Right ventricle myocardium superior (tissue), 1 donor: ENCODE measurements at regions not wholly inside any gene's neighbourhood (a gene's known extent, or its start where the extent isn't known, plus 50 kb on each side); places are given as distances from the start of the nearest gene placed in this dataset.

Source experiments
- ATAC-seq: fragments of 200-7000 bp; cut with Tn5 transposase; one replicate; pipeline ENCODE4 v1.9.1; 2020; ENCODE audit warnings: mild to moderate bottlenecking; ENCODE audit not compliant: poor library complexity
- DNase-seq: peaks from one replicate; pipeline ENCODE4 v3.0.0-alpha.2; 2020
- intact Hi-C: fragments of 100-400 bp; cut with DNase I; formaldehyde crosslinking; loops from one replicate; pipeline ENCODE4 v1.11.2; 2022
- donor health status: DM: no; HTN: yes; CAD: no; lungs with severe emphysema.

DNA sequence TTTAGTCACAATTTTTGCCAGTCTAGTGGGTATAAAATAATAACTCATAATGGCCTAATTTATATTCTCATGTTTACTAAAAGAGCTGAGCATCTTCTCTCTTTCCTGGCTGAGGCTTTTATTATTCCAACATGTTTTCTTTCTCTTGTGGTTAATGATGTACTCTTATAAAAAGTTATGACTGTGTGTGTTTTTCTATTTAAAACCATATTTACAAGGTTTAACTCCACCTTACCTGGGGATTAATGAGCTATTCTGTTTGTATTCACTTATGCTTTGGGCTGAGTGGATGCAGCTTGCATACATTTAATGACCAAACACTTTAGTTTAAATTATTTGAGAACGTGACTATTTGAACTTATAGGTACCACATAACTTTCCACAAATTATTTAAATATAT is 1365.7 kb upstream of the SLC10A2 start:
- ATAC-seq (no peak), DNase-seq (no peak)
- intact Hi-C loops = no loop called here

DNA sequence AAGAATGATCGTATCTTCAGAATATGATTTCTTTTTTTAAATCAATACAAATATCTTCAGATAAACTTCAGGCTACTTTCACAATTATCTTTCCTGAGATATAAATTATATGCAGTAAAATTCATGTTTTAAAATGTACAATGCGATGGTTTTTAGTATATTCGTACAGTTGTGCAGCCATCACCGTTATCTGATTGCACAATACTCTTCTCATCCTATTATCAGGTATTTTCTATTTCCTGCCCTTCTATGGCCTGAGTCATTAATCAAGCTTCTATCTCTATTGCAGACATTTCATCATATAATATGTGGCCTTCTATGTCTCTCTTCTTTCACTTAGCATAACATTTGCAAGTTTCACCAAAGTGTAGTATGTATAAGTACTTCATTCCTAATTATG is 1360.2 kb upstream of the SLC10A2 start:
- intact Hi-C loops = no loop called here
- ATAC-seq (no peak), DNase-seq (no peak)

DNA sequence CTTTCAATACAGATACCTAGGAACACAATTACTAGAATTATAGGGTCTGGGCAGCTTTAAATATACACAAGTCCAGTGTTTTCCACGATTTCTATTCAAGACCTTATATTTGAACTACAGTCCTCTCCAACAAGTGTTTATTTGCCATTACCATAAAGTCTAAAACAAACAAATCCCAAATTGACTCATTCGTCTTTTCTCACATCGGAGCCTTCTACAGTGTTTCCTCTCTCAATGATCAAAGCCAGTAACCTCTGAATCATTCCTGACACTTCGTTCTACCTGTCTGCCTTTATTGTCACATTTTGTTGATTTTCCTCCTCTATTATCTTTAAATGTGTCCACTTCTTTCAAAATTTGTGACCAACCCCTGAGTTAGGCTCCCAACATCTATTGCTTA is 1356.5 kb upstream of the SLC10A2 start:
- ATAC-seq (no peak), DNase-seq (no peak)
- intact Hi-C loops = no loop called here

DNA sequence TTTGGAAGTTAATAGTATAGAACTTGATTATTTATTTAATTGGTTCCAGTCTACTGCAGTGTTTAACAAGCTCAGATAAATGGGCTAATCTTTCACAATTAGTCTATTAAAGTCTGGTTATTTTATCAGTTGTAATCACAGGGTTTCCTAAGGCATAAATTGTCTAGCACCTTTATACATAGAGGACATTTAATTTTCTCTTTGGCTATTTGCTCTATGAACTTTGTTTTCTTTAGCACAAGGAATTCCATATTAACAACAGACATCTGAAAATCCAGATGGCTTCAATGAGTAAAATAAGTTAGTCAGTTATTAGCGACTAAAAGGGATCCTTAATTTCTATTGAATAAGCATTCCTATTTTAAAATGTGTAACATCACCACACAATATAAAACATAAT is 1350.8 kb upstream of the SLC10A2 start:
- intact Hi-C loops = no loop called here
- DNase-seq = no peak
- ATAC-seq = no peak

DNA sequence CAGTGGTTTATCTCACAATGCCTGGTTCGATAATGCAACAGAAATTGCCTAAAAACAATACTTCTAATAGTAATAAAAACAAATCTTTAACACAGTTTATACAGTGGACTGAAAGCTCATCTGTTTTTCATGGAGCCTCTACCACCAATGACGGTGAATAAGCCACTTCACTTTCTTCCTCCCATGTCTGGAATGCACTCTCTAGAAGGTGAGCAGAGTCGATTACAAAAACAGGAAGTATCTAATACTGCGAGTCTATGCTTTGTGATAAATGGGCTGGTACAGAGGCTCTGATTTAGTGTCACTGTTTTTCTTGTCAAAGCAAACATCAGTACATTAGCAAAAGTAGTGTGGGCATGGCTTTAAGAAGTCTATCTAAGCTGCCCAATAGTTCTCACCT is 1348.6 kb upstream of the SLC10A2 start:
- ATAC-seq (no peak), DNase-seq (no peak)
- intact Hi-C loops = no loop called here

DNA sequence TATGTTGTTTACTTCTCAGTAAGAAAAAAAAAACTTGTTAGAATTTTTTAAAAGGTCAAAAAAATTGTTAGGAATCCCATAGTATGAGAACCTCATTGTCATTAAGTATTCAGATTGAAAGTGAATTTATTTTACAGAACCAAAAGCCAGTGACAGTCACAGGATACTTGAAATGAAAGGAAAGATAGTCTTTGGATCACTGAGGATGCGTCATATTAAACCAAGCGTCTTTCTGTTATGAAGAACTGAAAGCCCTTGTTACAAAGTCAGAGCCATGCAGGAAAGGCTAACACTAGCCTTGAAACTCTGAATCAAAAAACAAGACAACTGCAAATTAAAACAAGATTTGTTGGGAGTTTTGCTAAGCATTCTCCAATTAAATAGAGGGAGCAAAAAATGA is 1348.0 kb upstream of the SLC10A2 start:
- no peak for ATAC-seq
- intact Hi-C loops = no loop called here

DNA sequence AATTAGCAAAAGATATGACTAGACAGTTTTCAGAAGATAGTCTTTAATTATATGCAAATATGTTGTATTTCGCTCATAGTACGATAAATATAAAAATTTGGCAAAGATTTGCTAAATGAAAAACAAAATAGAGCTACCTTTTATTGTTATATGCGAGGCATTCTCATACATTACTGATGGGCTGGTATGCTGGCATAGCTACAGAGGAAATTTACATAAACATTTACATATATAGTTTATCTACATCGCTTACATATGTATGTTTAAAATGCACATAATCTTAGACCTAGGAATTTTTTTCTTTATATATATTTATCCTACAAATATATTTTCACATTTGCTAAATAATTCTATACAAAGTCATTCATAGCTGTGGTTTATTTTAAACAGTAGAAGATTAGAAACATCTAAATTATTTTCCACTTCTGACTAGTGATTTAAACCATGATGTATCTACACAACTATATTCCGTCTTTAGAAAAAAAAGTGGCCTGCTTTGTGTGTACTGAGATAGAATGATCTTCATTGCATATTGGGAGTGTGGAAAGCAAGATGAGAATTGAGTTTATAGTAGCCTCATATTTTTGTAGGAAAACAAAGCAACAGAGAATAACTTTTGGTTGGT is 1345.0 kb upstream of the SLC10A2 start:
- DNase-seq (no peak), ATAC-seq (no peak)
- intact Hi-C loops = no loop called here

More for the DNA sequence above, 1348.0 kb upstream of the SLC10A2 start:
- DNase-seq = no peak

DNA sequence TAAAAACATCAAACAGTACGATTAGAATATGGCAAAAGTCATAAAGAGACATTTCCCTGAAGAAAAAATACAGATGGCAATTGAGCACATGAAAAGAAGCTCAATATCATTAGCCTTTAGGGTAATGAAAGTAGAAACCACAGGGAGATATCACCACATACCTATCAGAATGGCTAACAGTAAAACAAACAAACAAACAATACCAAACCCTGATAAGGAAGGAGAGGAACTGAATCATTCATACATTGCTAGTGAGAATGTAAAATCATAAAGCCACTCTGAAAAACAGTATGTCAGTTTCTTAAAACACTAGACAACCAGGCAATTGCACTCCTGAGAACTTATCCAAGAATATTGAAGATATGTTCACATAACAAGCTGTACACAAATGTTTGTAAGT is 1342.5 kb upstream of the SLC10A2 start:
- no peak for ATAC-seq

DNA sequence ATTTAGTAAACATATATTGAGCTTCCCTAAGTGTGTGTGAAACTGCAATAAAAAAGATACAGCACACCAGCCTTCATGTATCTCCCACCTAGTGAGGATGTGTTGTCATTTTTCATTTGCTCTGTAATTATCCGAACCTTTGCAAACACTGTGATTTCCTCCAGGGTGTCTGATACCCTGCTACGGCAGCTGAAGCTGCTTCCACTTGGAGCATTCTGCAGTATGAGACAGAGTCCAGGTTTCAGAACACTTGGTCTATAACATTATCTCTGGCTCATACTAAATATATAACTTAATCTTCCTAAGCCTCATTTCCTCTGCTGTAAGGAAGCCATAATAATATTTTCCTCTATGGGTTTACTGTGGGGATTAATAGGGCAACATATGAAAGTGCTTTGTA is 1338.1 kb upstream of the SLC10A2 start:
- DNase-seq (no peak), ATAC-seq (no peak)
- intact Hi-C loops = no loop called here

More for the DNA sequence above, 1342.5 kb upstream of the SLC10A2 start:
- DNase-seq = no peak
- intact Hi-C loops = no loop called here

DNA sequence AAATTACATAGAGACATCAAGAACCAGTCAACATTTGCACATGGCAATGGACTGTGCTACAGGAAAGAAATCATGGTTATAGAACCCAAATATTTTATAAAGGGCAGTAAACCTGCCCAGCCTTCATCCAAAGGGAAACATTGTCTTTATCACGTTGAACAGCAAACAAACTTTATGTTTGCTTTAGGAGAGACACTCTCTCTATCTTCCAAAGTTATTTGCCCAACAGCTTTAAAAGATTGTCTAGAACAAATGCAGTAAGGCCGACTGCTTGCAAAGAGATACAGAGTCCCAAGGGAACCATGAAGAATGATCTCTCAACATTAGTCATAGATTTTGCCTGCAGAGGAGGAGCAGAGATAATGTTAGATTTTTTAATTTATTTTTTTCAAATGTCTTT is 1323.5 kb upstream of the SLC10A2 start:
- DNase-seq (no peak), ATAC-seq (no peak)
- intact Hi-C loops = no loop called here

DNA sequence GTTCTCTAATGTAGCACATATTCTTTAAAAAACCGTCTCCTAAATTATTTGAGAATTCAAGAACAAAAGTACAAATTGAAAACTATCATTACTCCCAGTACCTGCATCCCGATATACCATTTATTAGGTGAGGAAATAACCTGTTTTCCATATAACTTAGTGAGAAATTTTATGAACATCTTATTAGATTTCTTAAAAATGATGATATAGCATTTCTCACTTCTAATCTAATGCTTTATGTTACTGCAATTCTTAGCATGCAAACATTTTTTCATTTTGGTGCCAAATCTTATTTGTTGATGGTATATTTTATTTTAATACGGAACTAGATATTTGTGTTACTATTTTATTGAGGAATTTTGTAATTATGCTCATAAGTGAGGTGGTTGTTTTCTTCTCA is 1321.3 kb upstream of the SLC10A2 start:
- intact Hi-C loops = no loop called here
- DNase-seq (no peak), ATAC-seq (no peak)

DNA sequence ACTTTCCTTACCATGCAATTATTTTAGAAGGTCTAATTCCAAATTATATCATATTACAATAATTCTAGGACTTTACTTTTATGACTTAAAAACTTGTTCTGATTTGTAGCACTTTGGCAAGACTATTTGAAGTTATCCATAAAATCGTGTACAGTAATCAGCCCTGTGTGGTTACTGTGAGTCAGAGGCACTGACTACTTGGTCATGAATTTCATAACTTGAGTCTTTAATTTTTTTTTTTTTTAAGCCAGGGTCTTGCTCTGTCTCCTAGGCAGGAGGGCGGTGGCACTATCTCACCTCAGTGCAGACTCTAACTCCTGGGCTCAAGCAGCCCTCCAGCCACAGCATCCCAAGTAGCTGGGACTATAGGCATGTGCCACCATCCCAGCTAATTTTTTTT is 1319.2 kb upstream of the SLC10A2 start:
- no peak for DNase-seq
- intact Hi-C loops = no loop called here
- ATAC-seq = no peak

DNA sequence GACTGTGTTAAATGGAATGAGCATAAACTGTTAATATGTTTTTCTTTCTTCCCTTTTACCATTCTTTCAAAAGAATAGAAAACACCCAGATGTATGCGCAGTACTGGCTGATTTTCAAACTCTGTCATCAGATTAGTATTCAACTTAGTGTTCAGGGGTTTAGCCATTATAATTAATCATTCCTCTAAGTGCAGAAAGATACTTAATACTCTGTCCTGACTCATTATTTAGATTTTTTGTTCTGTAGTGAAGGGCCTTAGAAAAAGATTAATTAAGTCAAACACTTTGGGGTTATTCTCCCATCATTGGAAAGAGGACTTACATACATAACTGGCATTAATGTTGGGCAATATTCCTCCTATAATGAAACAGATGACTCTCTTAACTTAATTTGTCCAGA is 1316.7 kb upstream of the SLC10A2 start:
- DNase-seq (no peak), ATAC-seq (no peak)
- intact Hi-C loops = no loop called here

DNA sequence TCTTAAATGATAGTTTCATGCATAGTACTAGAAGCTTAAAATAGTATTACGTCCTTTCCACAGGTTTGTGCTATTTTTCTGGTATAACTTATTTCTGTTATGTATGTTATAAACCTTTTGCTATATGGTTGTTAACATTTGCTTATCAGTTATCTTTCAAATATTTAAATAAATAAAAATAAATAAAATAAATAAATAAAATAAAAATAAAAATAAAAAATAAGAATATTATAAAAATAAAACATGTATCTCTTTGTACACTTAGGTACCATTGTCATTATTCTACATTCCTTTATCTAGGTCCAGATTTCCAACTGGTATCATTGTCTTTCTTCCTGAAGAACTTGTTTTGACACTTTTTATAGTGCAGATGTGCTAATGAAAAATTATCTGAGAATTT is 1310.4 kb upstream of the SLC10A2 start:
- DNase-seq (no peak), ATAC-seq (no peak)
- intact Hi-C loops = no loop called here

DNA sequence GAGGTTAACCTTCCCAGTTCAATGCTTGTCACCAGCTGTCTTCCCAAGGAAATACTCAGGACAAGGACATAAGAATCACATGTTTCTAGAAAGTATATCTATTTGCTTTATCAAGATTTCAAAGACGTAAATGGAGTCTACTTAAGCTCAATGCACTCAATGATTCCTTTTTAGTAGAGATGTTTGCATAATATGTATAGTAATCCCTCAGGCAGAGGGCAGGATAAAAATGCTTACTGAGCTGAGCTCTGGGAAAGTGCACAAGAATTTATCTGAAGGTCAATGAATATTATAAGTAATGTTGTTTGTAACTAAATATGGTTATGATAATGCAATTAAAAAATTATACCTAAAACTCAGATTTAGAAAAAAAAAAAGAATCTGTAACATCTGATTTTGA is 1309.4 kb upstream of the SLC10A2 start:
- intact Hi-C loops = no loop called here
- DNase-seq = no peak
- ATAC-seq = no peak

DNA sequence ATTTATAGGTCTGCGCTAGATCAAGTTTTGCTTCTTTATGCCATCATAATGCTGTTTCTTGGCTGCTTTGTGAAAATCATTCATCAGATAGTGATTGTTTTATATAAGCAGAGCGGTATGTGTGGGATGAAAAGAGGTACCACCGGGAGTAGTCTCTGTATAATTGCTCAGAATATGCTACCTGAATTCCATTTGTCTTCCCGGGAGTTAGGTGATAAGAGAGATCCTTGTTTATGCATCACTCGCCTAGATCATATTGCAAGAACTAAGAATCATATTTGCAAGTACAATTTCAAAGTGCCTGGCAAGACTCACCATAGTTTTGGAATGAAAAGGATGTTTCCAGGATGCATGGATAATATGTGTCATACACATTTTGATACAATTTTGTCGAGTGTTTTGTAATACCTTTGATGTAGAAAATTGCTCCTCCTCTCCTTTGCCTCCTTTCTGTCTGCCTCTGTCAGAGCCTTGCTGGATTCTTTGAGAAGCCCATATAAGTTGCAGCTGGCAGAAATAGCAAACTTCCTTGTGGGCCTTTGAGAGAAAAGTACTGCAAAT is 1306.0 kb upstream of the SLC10A2 start:
- intact Hi-C loops = no loop called here

DNA sequence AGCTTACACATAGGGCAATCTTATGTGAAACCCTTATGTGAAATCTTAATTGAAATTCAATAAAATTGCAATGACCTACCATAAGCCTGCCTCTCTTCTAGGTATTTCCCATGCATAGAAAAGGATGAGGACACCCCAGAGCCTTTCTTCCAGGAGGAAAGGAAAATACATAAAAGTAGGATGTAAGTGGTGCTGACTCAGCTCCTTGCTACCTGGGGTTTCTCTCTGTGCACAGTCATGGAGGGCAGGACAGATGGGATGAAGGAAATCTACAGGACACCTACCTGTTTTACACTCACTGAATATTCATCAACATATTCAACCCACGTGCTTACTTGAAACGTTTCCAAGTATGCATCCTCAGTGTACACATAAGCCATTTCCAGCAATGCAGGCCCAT is 1299.2 kb upstream of the SLC10A2 start:
- DNase-seq = no peak
- intact Hi-C loops = no loop called here
- ATAC-seq = no peak

More for the DNA sequence above, 1306.0 kb upstream of the SLC10A2 start:
- DNase-seq = no peak
- ATAC-seq = no peak

DNA sequence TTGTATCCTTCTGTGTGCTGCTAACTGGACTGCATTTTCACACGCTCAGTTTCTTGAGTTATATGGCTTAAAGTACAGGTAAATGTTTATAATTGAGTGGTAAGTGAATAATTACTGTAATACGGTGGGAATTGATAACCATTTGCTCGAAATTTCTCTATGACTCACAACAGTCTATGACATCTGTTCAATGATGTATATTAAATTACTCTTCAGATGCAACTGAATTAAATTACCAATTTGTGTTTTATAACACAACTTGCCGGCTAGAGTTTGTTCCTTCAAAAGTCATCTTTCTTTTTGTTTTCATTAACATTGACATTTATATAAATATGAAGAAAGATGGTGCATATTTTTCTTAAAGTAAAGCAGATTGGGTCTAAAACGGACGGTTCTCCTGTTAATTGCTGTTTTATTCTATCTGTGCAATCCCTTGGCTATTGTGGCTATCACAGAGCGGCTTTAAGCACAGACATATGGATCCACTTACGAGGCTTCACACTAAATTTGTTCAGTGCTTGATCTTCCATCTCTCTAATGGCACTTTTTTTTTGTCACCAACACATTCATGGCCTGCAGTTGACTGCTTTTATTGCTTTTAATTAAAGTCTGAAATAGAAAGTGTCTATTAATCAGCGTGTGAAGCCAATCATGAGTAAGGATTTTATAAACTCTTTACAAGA is 1291.6 kb upstream of the SLC10A2 start:
- no peak for ATAC-seq
- no peak for DNase-seq
- intact Hi-C loops = no loop called here

DNA sequence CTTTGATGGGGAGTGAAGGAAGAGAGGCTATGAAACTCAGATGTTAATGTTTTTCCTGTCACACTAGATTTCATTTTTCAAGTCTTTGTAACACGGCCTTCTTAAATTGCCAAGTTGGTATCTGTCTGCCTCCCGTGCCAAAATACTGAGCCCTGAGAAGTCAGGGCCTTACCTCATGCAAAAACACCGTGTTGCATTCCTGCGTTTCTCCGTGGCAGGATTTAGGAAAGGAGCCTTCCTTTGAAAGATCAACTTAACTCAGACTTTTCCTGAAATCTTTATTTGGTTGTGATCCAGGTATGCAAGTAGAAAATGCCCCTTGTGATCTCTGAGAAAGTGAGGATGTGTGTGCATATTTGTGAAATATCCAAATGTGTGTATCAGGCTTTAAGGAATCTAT is 1291.0 kb upstream of the SLC10A2 start:
- DNase-seq (no peak), ATAC-seq (no peak)
- intact Hi-C loops = no loop called here

DNA sequence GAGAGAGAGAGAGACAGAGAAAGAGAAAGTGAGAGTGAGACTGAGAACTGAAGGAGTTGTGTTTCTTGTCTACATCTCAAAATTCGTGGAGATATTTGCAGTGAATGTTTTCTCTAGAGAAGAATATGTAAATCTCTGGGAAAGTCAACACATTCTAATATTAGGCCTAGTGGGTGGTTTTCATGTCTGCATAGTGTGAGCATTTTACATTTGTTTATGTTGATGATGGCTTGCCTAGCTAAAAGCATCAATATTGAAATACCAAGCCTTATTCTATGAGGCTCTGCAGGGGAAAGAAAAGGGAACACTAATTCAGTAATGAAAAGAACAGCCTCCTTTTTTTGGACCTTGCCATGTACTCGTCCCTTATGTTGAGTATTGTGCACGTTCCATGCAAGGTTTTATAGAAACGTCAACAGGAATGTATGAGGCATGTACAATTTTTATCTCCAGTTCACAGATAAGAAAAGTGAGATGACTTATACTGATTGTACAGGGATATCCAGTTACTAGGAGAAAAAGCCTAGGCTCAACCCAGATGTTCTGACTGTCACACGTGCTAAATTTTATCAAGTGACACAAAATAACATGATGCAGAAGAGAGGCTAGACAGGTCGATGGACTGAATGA is 1288.9 kb upstream of the SLC10A2 start:
- ATAC-seq (no peak), DNase-seq (no peak)
- intact Hi-C loops = no loop called here
